ENCODE measurements at regions not wholly inside any gene's neighbourhood (a gene's known extent, or its start where the extent isn't known, plus 50 kb on each side); places are given as distances from the start of the nearest gene placed in this dataset.

GRCh38 chr17:34178092-34178491 lies 77.0 kb upstream of the CCL2 start:
- DNase-seq (ENCODE audit: low read depth in 4 of 4, low spot score in 2 of 4), result no peak

- no peak for DNase-seq (ENCODE audit: low read depth in 4 of 4, low spot score in 2 of 4)
Measured at GRCh38 chr17:34182036-34182803, 72.9 kb upstream of the CCL2 start.

GRCh38 chr17:34195987-34196386 lies 59.1 kb upstream of the CCL2 start:
- DNase-seq (ENCODE audit: low read depth in 4 of 4, low spot score in 2 of 4), result no peak

DNA sequence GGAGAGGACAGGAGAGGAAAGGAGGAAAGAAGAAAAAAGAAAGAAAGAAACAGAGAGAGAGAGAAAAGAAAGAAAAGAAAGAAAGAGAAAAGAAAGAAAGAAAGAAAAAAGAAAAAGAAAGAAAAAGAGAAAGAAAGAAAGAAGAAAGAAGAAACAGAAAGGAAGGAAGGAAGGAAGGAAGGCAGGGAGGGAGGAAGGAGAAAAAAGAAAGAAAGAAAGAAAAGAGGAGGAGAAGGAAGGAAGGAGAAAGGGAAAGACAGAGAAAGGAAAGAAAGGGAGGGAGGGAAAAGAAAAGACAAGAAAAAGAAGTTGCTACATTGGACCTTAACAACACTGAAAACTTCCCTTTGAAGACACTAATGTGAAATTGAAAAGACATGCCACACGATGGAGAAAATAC lies 56.6 kb upstream of the CCL2 start:
- no peak for DNase-seq (ENCODE audit: low read depth in 4 of 4, low spot score in 2 of 4)

- DNase-seq (ENCODE audit: low read depth in 4 of 4, low spot score in 2 of 4), result no peak
Measured at GRCh38 chr17:34199454-34199853, 55.6 kb upstream of the CCL2 start.

GRCh38 chr17:34199932-34200534 lies 55.1 kb upstream of the CCL2 start:
- DNase-seq (ENCODE audit: low read depth in 4 of 4, low spot score in 2 of 4), result peak; percentile 45 to 75 (median 64)

- DNase-seq (ENCODE audit: low read depth in 4 of 4, low spot score in 2 of 4), result no peak
Measured at GRCh38 chr17:34201225-34201624, 53.9 kb upstream of the CCL2 start.

DNA sequence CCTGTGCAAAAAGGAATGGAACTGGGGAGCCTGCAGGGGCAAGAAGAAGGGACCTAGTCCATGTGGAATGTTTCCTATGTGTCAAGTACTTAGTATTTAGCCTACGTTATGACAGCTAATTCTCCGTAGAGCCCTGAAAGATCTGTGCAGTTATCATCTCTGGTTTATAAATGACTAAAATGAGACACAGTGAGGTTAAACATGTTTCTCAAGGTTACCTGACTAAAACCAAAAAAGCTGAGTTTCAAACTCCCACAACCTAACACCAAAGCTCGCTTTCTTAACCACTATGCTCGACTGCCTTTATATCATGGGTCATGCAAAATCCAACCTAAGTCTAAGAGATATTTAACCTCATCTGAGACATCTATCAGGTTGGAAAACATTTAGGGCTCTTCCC lies 53.3 kb upstream of the CCL2 start:
- no peak for DNase-seq (ENCODE audit: low read depth in 4 of 4, low spot score in 2 of 4)

- no peak for DNase-seq (ENCODE audit: low read depth in 4 of 4, low spot score in 2 of 4)
Measured at GRCh38 chr17:34203018-34203638, 52.0 kb upstream of the CCL2 start.

- DNase-seq (ENCODE audit: low read depth in 4 of 4, low spot score in 2 of 4), result no peak
Measured at GRCh38 chr17:34204402-34204801, 50.7 kb upstream of the CCL2 start.
